ENCODE measurements at regions not wholly inside any gene's neighbourhood (a gene's known extent, or its start where the extent isn't known, plus 50 kb on each side); places are given as distances from the start of the nearest gene placed in this dataset.
"Not testable (repeated sequence)": the region's sequence is repeated elsewhere in the genome, so short reads cannot be mapped to it uniquely, and the experiment has no call there.

GRCh38 chr11:104688731-104689130, 209.5 kb downstream of the CASP12 start:
- Histone ChIP-seq H3K36me3 (no peaks in the 10 kb centered on the region), H3K27me3 (no peaks in the 10 kb centered on the region), H3K27ac (no peak overlapping the region), H3K4me3 (no peak overlapping the region), H3K9me3 (no peaks in the 10 kb centered on the region), H3K4me1 (ENCODE audit: insufficient read depth) (no peaks in the 10 kb centered on the region)
- no peak for DNase-seq
- intact Hi-C loops (cut with DNase I) = no loop called here
- 71 to 75% (median 75%) methylated on average over 4 of the region's 4 CpGs for WGBS, 3 donors
- TF ChIP-seq CTCF (IDR thresholded peaks at IDR 0.05) (no peak), POLR2A (IDR thresholded peaks at IDR 0.05) (no peak), EP300 (IDR thresholded peaks at IDR 0.05) (no peak)

- no peak overlapping the region for H3K27ac ChIP-seq
- TF ChIP-seq CTCF (IDR thresholded peaks at IDR 0.05) (no peak), POLR2A (IDR thresholded peaks at IDR 0.05) (no peak), EP300 (IDR thresholded peaks at IDR 0.05) (no peak)
- H3K27me3 ChIP-seq = no peaks in the 10 kb centered on the region
- no peak overlapping the region for H3K4me3 ChIP-seq
- no peaks in the 10 kb centered on the region for H3K36me3 ChIP-seq
- H3K9me3 ChIP-seq = no peaks in the 10 kb centered on the region
- H3K4me1 ChIP-seq (ENCODE audit: insufficient read depth) = no peaks in the 10 kb centered on the region
- intact Hi-C loops (cut with DNase I) = no loop called here
- 70 to 98% (median 94%) methylated on average over 1 of the region's 1 CpG for WGBS, 3 donors
- no peak for DNase-seq
Measured at GRCh38 chr11:104682206-104682605, 216.1 kb downstream of the CASP12 start.

GRCh38 chr11:104679258-104679657, 219.0 kb downstream of the CASP12 start:
- Histone ChIP-seq H3K27ac (no peak overlapping the region), H3K27me3 (no peaks in the 10 kb centered on the region), H3K4me3 (no peak overlapping the region), H3K4me1 (ENCODE audit: insufficient read depth) (no peaks in the 10 kb centered on the region), H3K9me3 (no peaks in the 10 kb centered on the region), H3K36me3 (no peaks in the 10 kb centered on the region)
- WGBS, 3 donors = 91 to 95% (median 92%) methylated on average over 2 of the region's 2 CpGs
- no peak for TF ChIP-seq CTCF (IDR thresholded peaks at IDR 0.05)
- TF ChIP-seq POLR2A (IDR thresholded peaks at IDR 0.05) = no peak
- no peak for TF ChIP-seq EP300 (IDR thresholded peaks at IDR 0.05)
- DNase-seq = no peak
- intact Hi-C loops (cut with DNase I) = no loop called here

GRCh38 chr11:104678408-104678807, 219.9 kb downstream of the CASP12 start:
- H3K9me3 ChIP-seq = no peaks in the 10 kb centered on the region
- H3K4me3 ChIP-seq = no peak overlapping the region
- no peaks in the 10 kb centered on the region for H3K27me3 ChIP-seq
- H3K36me3 ChIP-seq = no peaks in the 10 kb centered on the region
- no peaks in the 10 kb centered on the region for H3K4me1 ChIP-seq (ENCODE audit: insufficient read depth)
- WGBS, 3 donors = 76 to 80% (median 79%) methylated on average over 2 of the region's 2 CpGs
- intact Hi-C loops (cut with DNase I) = no loop called here
- no peak for DNase-seq
- TF ChIP-seq POLR2A (IDR thresholded peaks at IDR 0.05) (no peak), EP300 (IDR thresholded peaks at IDR 0.05) (no peak), CTCF (IDR thresholded peaks at IDR 0.05) (no peak)
- H3K27ac ChIP-seq = no peak overlapping the region

GRCh38 chr11:104677069-104677468, 221.2 kb downstream of the CASP12 start:
- H3K9me3 ChIP-seq; H3K27me3 ChIP-seq; H3K4me3 ChIP-seq; DNase-seq; H3K27ac ChIP-seq; H3K36me3 ChIP-seq; H3K4me1 ChIP-seq (ENCODE audit: insufficient read depth); intact Hi-C loops (cut with DNase I): not testable (repeated sequence)
- WGBS, 3 donors = 91 to 100% (median 100%) methylated on average over 1 of the region's 3 CpGs

Measured in ovary (tissue), 7 donors.